H1 (cell line): ENCODE measurements at regions not wholly inside any gene's neighbourhood (a gene's known extent, or its start where the extent isn't known, plus 50 kb on each side); places are given as distances from the start of the nearest gene placed in this dataset.

Experiments
- CTCF ChIA-PET: fragments of 300-600 bp; sonication (Branson Sonifier 250); formaldehyde crosslinking; loops from one replicate; lab custom pipeline; 2021; ENCODE audit not compliant: partially characterized antibody; lab: Charles Lee
- POLR2A ChIA-PET: fragments of 300-600 bp; sonication (Branson Sonifier 250); formaldehyde crosslinking; loops from one replicate; lab custom pipeline; 2021; ENCODE audit warnings: inconsistent platforms; ENCODE audit not compliant: partially characterized antibody; lab: Charles Lee
- DNase-seq, 2 experiments: peaks; one replicate each; pipeline versions ENCODE4 v3.0.0 to v3.0.0-alpha.2; 2010 to 2022; ENCODE audit warnings: low spot score in 2 of 2, low read depth in 1 of 2, mixed read lengths in 1 of 2
- FAIRE-seq: peaks from 2 replicates; lab custom pipeline; 2011; peaks lifted over from hg19 to GRCh38; lab: Jason Lieb, UNC
- H2AFZ ChIP-seq: 2 replicates; pipeline ENCODE4 v1.8.1; 2012; ENCODE audit warnings: low read length, inconsistent platforms
- H2AK5ac ChIP-seq: 2 replicates; pipeline ENCODE4 v1.6.1; 2013; ENCODE audit warnings: low read depth, low read length
- H2BK120ac ChIP-seq: replicated peaks from 2 replicates; pipeline ENCODE3; 2013; ENCODE audit warnings: low read depth, low read length, inconsistent platforms
- H2BK12ac ChIP-seq: 2 replicates; pipeline ENCODE4 v1.6.1; 2013; ENCODE audit warnings: low read depth, low read length
- H2BK15ac ChIP-seq: 2 replicates; pipeline ENCODE4 v1.6.1; 2013; ENCODE audit warnings: low read length
- H2BK20ac ChIP-seq: 2 replicates; pipeline ENCODE4 v1.6.1; 2013; ENCODE audit warnings: low read length
- H2BK5ac ChIP-seq: 2 replicates; pipeline ENCODE4 v1.6.1; 2013; ENCODE audit warnings: low read depth, low read length
- H3K14ac ChIP-seq: 2 replicates; pipeline ENCODE4 v1.6.1; 2013; ENCODE audit warnings: inconsistent platforms; ENCODE audit not compliant: insufficient read length
- H3K18ac ChIP-seq: 2 replicates; pipeline ENCODE4 v1.6.1; 2013; ENCODE audit warnings: low read length; ENCODE audit errors: extremely low read depth
- H3K23ac ChIP-seq: 2 replicates; pipeline ENCODE4 v1.6.1; 2013; ENCODE audit warnings: inconsistent platforms; ENCODE audit not compliant: insufficient read length
- H3K23me2 ChIP-seq: 2 replicates; pipeline ENCODE4 v1.6.1; 2013; ENCODE audit warnings: low read depth, low read length
- H3K27ac ChIP-seq: 2 replicates; pipeline ENCODE4 v1.6.1; 2011; ENCODE audit warnings: low read depth, low read length, inconsistent platforms
- H3K27me3 ChIP-seq, 4 experiments: replicated peaks in 1 of 4; 1 replicate in 1 of 4; 2 replicates in 3 of 4; pipeline versions ENCODE4 v1.6.1 to v1.8.1; 2011 to 2013; ENCODE audit warnings: low read length in 3 of 4, mild to moderate bottlenecking in 3 of 4, inconsistent platforms in 2 of 4, mixed read lengths in 2 of 4, moderate library complexity in 1 of 4; ENCODE audit not compliant: control insufficient read depth in 3 of 4, insufficient read depth in 3 of 4; ENCODE audit errors: extremely low read depth in 1 of 4
- H3K36me3 ChIP-seq, 4 experiments: 2 replicates each; pipeline versions ENCODE4 v1.6.1 to v1.8.1; 2011 to 2013; ENCODE audit warnings: mild to moderate bottlenecking in 4 of 4, low read length in 3 of 4, moderate library complexity in 2 of 4, control low read depth in 1 of 4, inconsistent platforms in 1 of 4; ENCODE audit not compliant: insufficient read depth in 4 of 4, control insufficient read depth in 2 of 4
- H3K4ac ChIP-seq: replicated peaks from 2 replicates; pipeline ENCODE3; 2013; ENCODE audit warnings: low read length, low read depth, mixed read lengths, inconsistent platforms; ENCODE audit not compliant: insufficient read length
- H3K4me1 ChIP-seq, 4 experiments: replicated peaks in 1 of 4; 1 replicate in 1 of 4; 2 replicates in 3 of 4; pipeline versions ENCODE4 v1.6.1 to v1.8.1; 2011 to 2013; ENCODE audit warnings: low read length in 3 of 4, inconsistent platforms in 2 of 4, mixed read lengths in 1 of 4; ENCODE audit not compliant: insufficient read depth in 4 of 4, control insufficient read depth in 3 of 4
- H3K4me2 ChIP-seq, 2 experiments: 2 replicates each; pipeline versions ENCODE4 v1.6.1 to v1.8.1; 2011 to 2013; ENCODE audit warnings: low read depth in 2 of 2, low read length in 2 of 2, control low read depth in 1 of 2, inconsistent platforms in 1 of 2, mild to moderate bottlenecking in 1 of 2; ENCODE audit not compliant: insufficient read depth in 1 of 2
- H3K4me3 ChIP-seq, 4 experiments: fragments of 200-600, 300-600 bp in 1 of 4; sonication (generic), shearing (Covaris generic), sonication (Bioruptor Twin) in 1 of 4; 2 replicates each; pipeline versions ENCODE4 v1.5.1 to v1.8.1; 2011 to 2016; ENCODE audit warnings: low read length in 4 of 4, low read depth in 3 of 4, control low read depth in 2 of 4, inconsistent platforms in 2 of 4, mild to moderate bottlenecking in 2 of 4, mixed read lengths in 1 of 4, moderate library complexity in 1 of 4; ENCODE audit not compliant: insufficient read depth in 2 of 4; ENCODE audit errors: extremely low read depth in 1 of 4
- H3K56ac ChIP-seq: replicated peaks from 2 replicates; pipeline ENCODE3; 2013; ENCODE audit warnings: low read depth, mild to moderate bottlenecking, mixed read lengths, low read length, inconsistent platforms; ENCODE audit not compliant: insufficient read length
- H3K79me1 ChIP-seq: 2 replicates; pipeline ENCODE4 v1.6.1; 2013; ENCODE audit warnings: low read depth, low read length, control low read depth
- H3K79me2 ChIP-seq, 2 experiments: 2 replicates each; pipeline versions ENCODE4 v1.6.1 to v1.8.1; 2012 to 2013; ENCODE audit warnings: low read length in 2 of 2, mild to moderate bottlenecking in 2 of 2, inconsistent platforms in 1 of 2; ENCODE audit not compliant: insufficient read depth in 2 of 2, control insufficient read depth in 1 of 2
- H3K9ac ChIP-seq, 4 experiments: replicated peaks in 1 of 4; 1 replicate in 1 of 4; 2 replicates in 3 of 4; pipeline versions ENCODE4 v1.6.1 to v1.8.1; 2011 to 2013; ENCODE audit warnings: low read depth in 3 of 4, low read length in 3 of 4, control low read depth in 2 of 4, mild to moderate bottlenecking in 2 of 4, moderate library complexity in 2 of 4, inconsistent platforms in 1 of 4; ENCODE audit errors: extremely low read depth in 1 of 4
- H3K9me3 ChIP-seq, 2 experiments: 2 replicates each; pipeline versions ENCODE4 v1.6.1 to v1.8.1; 2012 to 2013; ENCODE audit warnings: mild to moderate bottlenecking in 2 of 2, moderate library complexity in 2 of 2, control low read depth in 1 of 2, inconsistent platforms in 1 of 2, low read depth in 1 of 2, low read length in 1 of 2, mixed read lengths in 1 of 2; ENCODE audit not compliant: insufficient read depth in 2 of 2
- H4K20me1 ChIP-seq, 2 experiments: replicated peaks in 1 of 2; 2 replicates each; pipeline versions ENCODE3 to v1.8.1; 2011 to 2013; ENCODE audit warnings: inconsistent platforms in 2 of 2, low read length in 2 of 2, mild to moderate bottlenecking in 1 of 2; ENCODE audit not compliant: insufficient read depth in 2 of 2, control insufficient read depth in 1 of 2
- H4K5ac ChIP-seq: 2 replicates; pipeline ENCODE4 v1.6.1; 2013; ENCODE audit warnings: low read length, low read depth, mixed read lengths, inconsistent platforms; ENCODE audit not compliant: insufficient read length
- H4K8ac ChIP-seq: 2 replicates; pipeline ENCODE4 v1.8.0; 2013; ENCODE audit warnings: mild to moderate bottlenecking, moderate library complexity, low read length, inconsistent platforms; ENCODE audit not compliant: insufficient read depth; ENCODE audit errors: extremely low read depth
- H4K91ac ChIP-seq: replicated peaks from 2 replicates; pipeline ENCODE3; 2013; ENCODE audit warnings: low read length, mixed read lengths, inconsistent platforms; ENCODE audit not compliant: insufficient read length
- ASH2L ChIP-seq: fragments of 200-600, 300-600 bp; sonication (generic); IDR thresholded peaks from one replicate; pipeline ENCODE4 v1.7.1; 2017; ENCODE audit warnings: low read length
- CBX8 ChIP-seq: fragments of 300-800, 300-1000 bp; sonication (generic); IDR thresholded peaks from 2 replicates; pipeline ENCODE4 v1.7.1; 2016; ENCODE audit warnings: low read depth, low read length, borderline replicate concordance
- CTBP2 ChIP-seq: IDR thresholded peaks from 2 replicates; pipeline ENCODE4 v1.7.0; 2011; ENCODE audit warnings: borderline replicate concordance, mild to moderate bottlenecking, moderate library complexity, mixed read lengths, low read length; ENCODE audit not compliant: insufficient read depth, insufficient read length
- EGR1 ChIP-seq: IDR thresholded peaks from 2 replicates; pipeline ENCODE4 v1.6.1; 2011; ENCODE audit warnings: low read depth, low read length, borderline replicate concordance
- FOSL1 ChIP-seq: IDR thresholded peaks from 2 replicates; pipeline ENCODE4 v1.6.1; 2011; ENCODE audit warnings: mild to moderate bottlenecking, low read depth, low read length, moderate library complexity; ENCODE audit not compliant: insufficient read depth
- GABPA ChIP-seq: IDR thresholded peaks from 2 replicates; pipeline ENCODE4 v1.6.1; 2011; ENCODE audit warnings: mild to moderate bottlenecking, low read length, moderate library complexity, borderline replicate concordance; ENCODE audit not compliant: insufficient read depth
- GTF2F1 ChIP-seq: IDR thresholded peaks from 2 replicates; pipeline ENCODE4 v1.6.1; 2012; ENCODE audit warnings: low read depth, low read length, improper control_type of control experiment, borderline replicate concordance
- HDAC6 ChIP-seq: IDR thresholded peaks from one replicate; pipeline ENCODE4 v1.7.1; 2012; ENCODE audit warnings: low read depth, mild to moderate bottlenecking, inconsistent platforms, low read length, moderate library complexity
- SP2 ChIP-seq: IDR thresholded peaks from 2 replicates; pipeline ENCODE4 v1.6.1; 2012; ENCODE audit warnings: mild to moderate bottlenecking, low read length, inconsistent platforms
- SP4 ChIP-seq: IDR thresholded peaks from 2 replicates; pipeline ENCODE4 v1.6.1; 2012; ENCODE audit warnings: low read length, inconsistent platforms
- ZNF274 ChIP-seq: IDR thresholded peaks from 2 replicates; pipeline ENCODE4 v1.7.0; 2012; ENCODE audit warnings: low read length, borderline replicate concordance; ENCODE audit errors: extremely low read depth
- WGBS, 2 experiments: shearing (Covaris generic) in 1 of 2; methylation state at CpG; one replicate each; pipeline versions ENCODE4 v1.1.6 to v1.1.7; 2013 to 2015; ENCODE audit warnings: low lambda C conversion rate in 2 of 2, mixed read lengths in 2 of 2, inconsistent platforms in 1 of 2, low coverage in 1 of 2, missing lambda C conversion rate in 1 of 2; ENCODE audit not compliant: insufficient replicate concordance in 2 of 2, insufficient coverage in 1 of 2, insufficient read length in 1 of 2; ENCODE audit errors: extremely low coverage in 1 of 2, missing lambda C conversion rate in 1 of 2; 5-methylcytosine and 5-hydroxymethylcytosine counted together

DNA sequence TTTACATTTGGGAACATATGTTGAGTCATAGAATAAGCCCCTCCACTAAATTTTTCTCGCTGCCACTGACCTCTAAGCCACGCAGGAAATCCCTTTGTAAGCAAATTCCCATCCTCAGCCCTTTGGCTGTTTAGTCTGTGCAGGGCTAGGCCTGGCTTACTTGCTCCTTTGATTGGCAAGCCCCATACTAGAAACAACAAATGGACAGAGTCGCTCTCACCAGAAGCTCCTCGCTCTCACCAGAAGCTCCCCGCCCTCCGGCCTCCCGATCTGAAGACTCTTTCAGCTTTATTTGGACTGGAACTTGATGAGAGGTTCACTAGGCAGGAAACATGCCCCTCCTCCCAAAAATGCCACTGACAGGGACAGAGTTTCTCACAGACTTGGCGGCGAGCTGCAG, 149.2 kb upstream of the EXOC2 start (continued):
- no peak for TF ChIP-seq SP2

DNA sequence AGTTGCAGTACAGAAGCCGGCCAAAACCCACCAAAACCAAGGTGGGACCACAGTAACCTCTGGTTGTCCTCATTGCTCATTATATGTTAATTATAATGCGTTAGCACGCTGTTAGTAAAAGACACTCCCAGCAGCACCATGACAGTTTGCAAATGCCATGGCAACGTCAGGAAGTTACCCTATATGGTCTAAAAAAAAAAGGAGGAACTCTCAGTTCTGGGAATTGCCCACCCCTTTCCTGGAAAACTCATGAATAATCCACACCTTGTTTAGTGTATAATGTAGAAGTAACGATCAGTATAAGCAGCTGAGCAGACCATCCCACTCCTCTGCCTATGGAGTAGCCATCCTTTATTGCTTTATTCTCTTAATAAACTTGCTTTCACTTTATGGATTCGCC, 148.6 kb upstream of the EXOC2 start:
- CTCF ChIA-PET, result interaction anchor here (0.6 kb wide), 1 partner anchor 167 kb away, joined by 3 read pairs; no protein-coding TSS in a partner anchor
- H4K91ac ChIP-seq, result no peak overlapping the region
- H3K79me2 ChIP-seq, result no peaks in the 10 kb centered on the region
- no peak overlapping the region for H4K5ac ChIP-seq
- no peak overlapping the region for H3K56ac ChIP-seq
- H2BK15ac ChIP-seq, result no peak overlapping the region
- TF ChIP-seq ASH2L (no peak), EGR1 (no peak), CTBP2 (no peak), FOSL1 (no peak), HDAC6 (no peak), SP4 (no peak), GABPA (no peak), GTF2F1 (no peak), ZNF274 (no peak), CBX8 (no peak)
- no peak overlapping the region for H2BK5ac ChIP-seq
- no peak overlapping the region for H2AFZ ChIP-seq
- POLR2A ChIA-PET, result no interaction called here
- no peak overlapping the region for H3K4me3 ChIP-seq
- no peak for FAIRE-seq
- H3K23me2 ChIP-seq, result no peaks in the 10 kb centered on the region
- no peak overlapping the region for H2AK5ac ChIP-seq
- WGBS, 2 experiments, result 90% methylated on average over 6 of the region's 6 CpGs; no CpG with 5 or more reads in 1 of the 2 experiments
- H3K79me1 ChIP-seq, result no peaks in the 10 kb centered on the region
- no peaks in the 10 kb centered on the region for H3K4me1 ChIP-seq
- H3K9me3 ChIP-seq, result peaks cover 6 to 12% of the 10 kb centered on the region in 2 experiments; a peak in 3 of 4 replicates
- no peak overlapping the region for H2BK120ac ChIP-seq
- no peaks in the 10 kb centered on the region for H3K36me3 ChIP-seq
- no peak overlapping the region for H2BK12ac ChIP-seq
- H4K20me1 ChIP-seq, result no peaks in the 10 kb centered on the region
- no peak overlapping the region for H3K14ac ChIP-seq
- no peak overlapping the region for H3K9ac ChIP-seq
- H3K27me3 ChIP-seq, result no peaks in the 10 kb centered on the region; a peak in 1 of 7 replicates
- no peak overlapping the region for H3K23ac ChIP-seq
- H3K27ac ChIP-seq, result no peak overlapping the region
- H3K4ac ChIP-seq, result no peak overlapping the region
- DNase-seq, result no peak
- no peak overlapping the region for H3K4me2 ChIP-seq
- no peak overlapping the region for H2BK20ac ChIP-seq
- no peak overlapping the region for H3K18ac ChIP-seq
- H4K8ac ChIP-seq, result no peak overlapping the region
